ENCODE measurements at regions not wholly inside any gene's neighbourhood (a gene's known extent, or its start where the extent isn't known, plus 50 kb on each side); places are given as distances from the start of the nearest gene placed in this dataset.
A peak's percentile ranks its signal among the peaks of the same experiment; 100 is the strongest.

DNA sequence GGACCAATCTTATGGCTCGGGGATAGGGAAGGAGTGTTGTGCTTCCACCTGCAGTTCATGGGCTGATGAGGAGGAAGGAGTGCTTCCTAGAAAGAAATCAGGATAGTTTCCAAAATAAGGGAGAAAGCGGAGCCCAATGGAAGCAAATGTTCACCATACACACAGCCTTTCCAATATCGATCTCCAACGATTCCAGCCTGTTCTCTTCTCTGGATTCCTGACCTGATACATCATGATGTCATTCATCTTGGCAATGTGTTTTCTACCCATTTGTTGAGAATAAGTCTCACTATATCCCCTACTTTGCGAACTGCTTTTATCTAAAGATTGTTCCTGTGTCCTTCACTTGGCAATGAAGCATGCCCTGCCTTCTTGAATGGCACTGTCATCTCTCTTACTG lies 205.3 kb upstream of the SIX2 start:
- TF ChIP-seq TAF1 (IDR thresholded peaks at IDR 0.05; ENCODE audit: low read depth, low read length) (no peak), PAX5 (IDR thresholded peaks at IDR 0.05; ENCODE audit: insufficient read depth, low read length, severe bottlenecking) (no peak), POLR2A (IDR thresholded peaks at IDR 0.05; ENCODE audit: low read depth, low read length) (no peak), POLR2AphosphoS5 (IDR thresholded peaks at IDR 0.05; ENCODE audit: low read depth, low read length) (no peak), POU2F2 (IDR thresholded peaks at IDR 0.05; ENCODE audit: low read depth, low read length) (no peak), SPI1 (IDR thresholded peaks at IDR 0.05; ENCODE audit: low read depth, low read length) (no peak)
- FAIRE-seq (no peak), DNase-seq (ENCODE audit: insufficient read length, low spot score) (no peak)

DNA sequence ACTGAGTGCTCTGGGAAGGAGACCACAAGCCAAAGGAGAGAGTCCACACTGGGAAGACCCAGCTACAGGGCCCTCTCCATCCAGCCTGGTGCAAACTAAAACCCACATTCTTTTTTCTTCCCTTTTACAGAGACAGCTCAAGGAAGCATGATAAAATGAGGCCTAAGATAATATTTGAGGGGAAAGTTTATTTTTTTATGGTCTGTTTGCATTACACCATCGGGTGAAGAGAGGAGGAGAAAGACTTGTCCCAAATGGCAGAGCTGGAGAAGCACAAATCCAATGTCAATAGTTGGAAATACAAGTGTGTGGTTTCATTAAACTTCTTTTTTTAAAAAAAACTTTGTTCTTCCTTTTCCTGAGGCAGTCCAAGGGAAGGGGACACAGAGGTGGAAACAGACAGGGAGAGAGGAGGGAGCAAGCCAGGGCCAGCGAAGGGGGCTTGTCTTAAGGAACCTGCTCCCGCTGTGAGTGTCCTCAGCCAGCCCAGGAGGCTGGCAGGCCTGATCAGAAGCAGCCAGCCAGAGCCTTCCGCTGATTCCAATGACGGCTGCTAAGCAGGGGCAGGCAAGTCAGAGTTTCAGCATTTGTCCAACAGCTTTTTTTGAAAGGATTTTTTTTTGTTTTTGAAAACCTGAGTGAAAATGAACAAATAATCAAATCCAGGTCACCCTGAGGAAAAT lies 203.8 kb upstream of the SIX2 start:
- DNase-seq (ENCODE audit: insufficient read length, low spot score) (no peak), FAIRE-seq (no peak)
- TF ChIP-seq POU2F2 (IDR thresholded peaks at IDR 0.05; ENCODE audit: low read depth, low read length) (no peak), POLR2AphosphoS5 (IDR thresholded peaks at IDR 0.05; ENCODE audit: low read depth, low read length) (no peak), SPI1 (IDR thresholded peaks at IDR 0.05; ENCODE audit: low read depth, low read length) (no peak), TAF1 (IDR thresholded peaks at IDR 0.05; ENCODE audit: low read depth, low read length) (no peak), POLR2A (IDR thresholded peaks at IDR 0.05; ENCODE audit: low read depth, low read length) (no peak), PAX5 (IDR thresholded peaks at IDR 0.05; ENCODE audit: insufficient read depth, low read length, severe bottlenecking) (no peak)

DNA sequence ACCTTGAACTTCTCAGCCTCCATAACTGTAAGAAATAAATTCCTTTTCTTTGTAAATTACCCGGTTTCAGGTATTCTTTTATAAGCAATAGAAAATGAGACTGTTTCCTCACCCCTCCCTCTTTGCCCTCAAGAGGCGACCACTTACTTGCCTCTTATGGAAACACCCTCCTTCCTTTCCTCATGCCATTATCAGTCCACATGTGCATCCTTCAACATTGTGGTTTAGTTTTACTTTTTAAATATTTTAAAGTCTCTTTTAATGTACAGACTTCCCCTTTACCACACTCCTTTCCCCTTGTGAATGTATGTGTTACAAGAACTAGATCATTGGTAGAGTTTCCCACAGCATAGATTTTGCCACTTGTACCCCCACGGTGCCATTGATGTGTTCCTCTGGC lies 202.4 kb upstream of the SIX2 start:
- TF ChIP-seq POLR2AphosphoS5 (IDR thresholded peaks at IDR 0.05; ENCODE audit: low read depth, low read length) (no peak), POLR2A (IDR thresholded peaks at IDR 0.05; ENCODE audit: low read depth, low read length) (no peak), POU2F2 (IDR thresholded peaks at IDR 0.05; ENCODE audit: low read depth, low read length) (no peak), TAF1 (IDR thresholded peaks at IDR 0.05; ENCODE audit: low read depth, low read length) (no peak), PAX5 (IDR thresholded peaks at IDR 0.05; ENCODE audit: insufficient read depth, low read length, severe bottlenecking) (no peak), SPI1 (IDR thresholded peaks at IDR 0.05; ENCODE audit: low read depth, low read length) (no peak)
- DNase-seq (ENCODE audit: insufficient read length, low spot score) (no peak), FAIRE-seq (no peak)

DNA sequence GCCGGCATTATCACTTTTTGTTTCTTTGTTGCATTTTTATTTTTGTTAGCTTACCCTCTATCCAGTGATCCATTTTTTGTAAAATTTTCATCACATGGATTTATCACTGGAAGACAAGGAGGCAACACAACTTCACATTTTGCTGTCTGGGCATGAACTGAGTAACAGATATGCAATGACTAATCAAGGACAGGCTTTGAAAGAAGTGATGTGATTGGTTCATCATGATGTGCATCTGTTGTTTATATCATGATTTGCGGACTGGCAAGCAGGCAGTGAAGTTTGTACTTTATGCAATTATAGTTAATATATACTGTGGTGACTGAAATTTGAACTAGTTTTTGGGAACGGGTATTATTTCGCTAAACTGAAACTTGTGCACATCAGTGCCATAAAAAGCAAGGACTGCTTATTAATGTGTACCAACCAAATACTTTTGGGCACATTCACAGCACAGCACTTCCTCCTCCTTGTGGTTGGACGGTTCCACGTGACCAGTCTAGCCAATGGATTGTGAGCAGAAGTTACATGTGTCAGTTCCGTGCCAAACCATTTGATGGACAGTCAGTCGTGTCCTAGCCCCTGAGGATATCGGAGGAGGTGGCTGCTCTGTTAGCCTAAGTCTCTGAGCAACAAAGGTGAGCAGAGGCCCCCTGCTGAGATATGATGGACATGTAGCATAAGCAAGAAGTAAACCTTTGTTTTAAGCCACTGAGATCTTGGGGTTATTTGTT lies 201.4 kb upstream of the SIX2 start:
- FAIRE-seq (no peak), DNase-seq (ENCODE audit: insufficient read length, low spot score) (no peak)
- TF ChIP-seq POU2F2 (IDR thresholded peaks at IDR 0.05; ENCODE audit: low read depth, low read length) (no peak), SPI1 (IDR thresholded peaks at IDR 0.05; ENCODE audit: low read depth, low read length) (0 out of 2 replicates have a peak, but pooled peaks have one; percentile 10), TAF1 (IDR thresholded peaks at IDR 0.05; ENCODE audit: low read depth, low read length) (no peak), POLR2AphosphoS5 (IDR thresholded peaks at IDR 0.05; ENCODE audit: low read depth, low read length) (no peak)

DNA sequence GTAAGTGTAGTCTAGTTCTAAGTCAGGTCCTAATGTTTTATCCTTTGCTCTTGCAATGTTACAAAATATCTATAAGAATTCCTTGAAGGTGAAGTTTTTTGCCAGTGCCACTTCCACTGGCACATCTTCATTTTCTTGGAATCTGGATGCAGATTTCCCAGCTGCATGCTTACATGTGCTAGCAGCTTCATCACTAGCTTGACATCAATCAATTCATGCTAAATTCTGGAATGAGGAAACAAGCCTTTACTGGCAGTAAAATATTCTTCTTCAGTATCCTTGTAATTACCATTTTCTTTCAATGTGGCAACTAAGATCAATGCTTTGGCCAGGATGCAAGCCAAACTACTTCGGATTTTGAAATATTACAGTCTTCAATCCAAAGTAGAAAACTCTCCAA lies 200.6 kb upstream of the SIX2 start:
- no peak for TF ChIP-seq PAX5 (IDR thresholded peaks at IDR 0.05; ENCODE audit: insufficient read depth, low read length, severe bottlenecking)
- no peak for TF ChIP-seq SPI1 (IDR thresholded peaks at IDR 0.05; ENCODE audit: low read depth, low read length)
- no peak for TF ChIP-seq POLR2A (IDR thresholded peaks at IDR 0.05; ENCODE audit: low read depth, low read length)
- no peak for TF ChIP-seq POU2F2 (IDR thresholded peaks at IDR 0.05; ENCODE audit: low read depth, low read length)
- no peak for TF ChIP-seq POLR2AphosphoS5 (IDR thresholded peaks at IDR 0.05; ENCODE audit: low read depth, low read length)
- TF ChIP-seq TAF1 (IDR thresholded peaks at IDR 0.05; ENCODE audit: low read depth, low read length), result no peak

DNA sequence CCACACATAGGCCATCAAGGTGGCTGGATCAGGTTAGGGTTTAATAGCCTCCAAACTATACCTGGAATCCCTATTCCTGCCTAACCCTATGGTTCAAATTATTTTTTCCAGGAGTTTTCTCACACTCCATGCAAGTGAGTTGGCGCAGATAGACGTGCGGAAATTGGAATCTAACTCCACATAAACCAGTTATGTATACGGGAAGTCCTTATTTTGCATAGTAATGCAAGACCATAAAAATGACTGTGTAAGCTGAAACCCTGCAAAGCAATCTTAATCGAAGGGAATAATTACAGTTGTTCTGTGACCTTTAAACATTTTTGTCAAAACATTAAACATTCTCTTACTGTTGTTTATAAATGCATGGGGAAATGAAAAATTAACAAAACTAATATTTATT lies 200.1 kb upstream of the SIX2 start:
- no peak for DNase-seq (ENCODE audit: insufficient read length, low spot score)
- TF ChIP-seq POLR2A (IDR thresholded peaks at IDR 0.05; ENCODE audit: low read depth, low read length) (no peak), POU2F2 (IDR thresholded peaks at IDR 0.05; ENCODE audit: low read depth, low read length) (no peak), SPI1 (IDR thresholded peaks at IDR 0.05; ENCODE audit: low read depth, low read length) (no peak)
- no peak for FAIRE-seq

More for the DNA sequence above, 200.6 kb upstream of the SIX2 start:
- no peak for FAIRE-seq
- DNase-seq (ENCODE audit: insufficient read length, low spot score), result no peak

DNA sequence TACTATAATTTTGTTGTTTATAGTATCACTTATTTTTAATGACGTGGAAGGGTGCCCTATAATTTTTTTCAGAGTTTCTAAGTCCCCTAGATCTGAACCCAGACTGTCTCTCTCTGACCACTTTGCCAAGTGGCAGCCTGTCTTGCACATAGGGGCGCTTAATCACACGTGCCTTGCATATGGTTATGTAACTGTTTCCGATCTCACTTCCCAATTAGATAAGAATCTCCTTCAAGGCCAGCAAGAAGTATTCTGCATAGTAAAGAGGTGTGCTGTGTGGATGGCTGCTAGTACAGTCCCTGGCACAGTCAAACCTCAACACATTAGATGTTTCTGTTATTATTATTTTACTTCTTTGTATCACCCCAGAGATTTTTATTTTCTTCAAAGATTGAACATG lies 197.8 kb upstream of the SIX2 start:
- no peak for DNase-seq (ENCODE audit: insufficient read length, low spot score)
- TF ChIP-seq SPI1 (IDR thresholded peaks at IDR 0.05; ENCODE audit: low read depth, low read length) (no peak), PAX5 (IDR thresholded peaks at IDR 0.05; ENCODE audit: insufficient read depth, low read length, severe bottlenecking) (no peak), TAF1 (IDR thresholded peaks at IDR 0.05; ENCODE audit: low read depth, low read length) (no peak), POU2F2 (IDR thresholded peaks at IDR 0.05; ENCODE audit: low read depth, low read length) (no peak), POLR2AphosphoS5 (IDR thresholded peaks at IDR 0.05; ENCODE audit: low read depth, low read length) (no peak)
- no peak for FAIRE-seq

DNA sequence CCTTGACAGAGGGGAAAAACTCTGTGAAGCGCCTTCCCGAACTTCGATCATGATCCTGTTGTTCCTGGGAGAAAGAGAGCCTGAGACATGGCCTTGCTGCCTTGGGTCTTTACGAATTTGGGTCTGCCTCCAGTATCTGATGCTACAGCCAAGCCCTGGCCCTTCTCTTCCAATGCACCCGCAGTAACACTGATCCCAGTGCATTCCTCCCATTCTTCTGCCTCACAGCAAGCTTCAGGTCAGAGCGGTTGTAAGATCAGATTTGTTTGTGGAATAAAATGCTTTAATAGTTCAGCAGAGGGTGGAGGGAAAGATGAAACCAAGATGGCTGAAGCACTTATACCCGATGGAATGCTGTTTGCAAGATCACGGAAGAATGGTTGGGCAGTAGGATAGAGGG lies 196.7 kb upstream of the SIX2 start:
- DNase-seq (ENCODE audit: insufficient read length, low spot score) (no peak), FAIRE-seq (no peak)
- TF ChIP-seq PAX5 (IDR thresholded peaks at IDR 0.05; ENCODE audit: insufficient read depth, low read length, severe bottlenecking) (no peak), POLR2A (IDR thresholded peaks at IDR 0.05; ENCODE audit: low read depth, low read length) (no peak), POLR2AphosphoS5 (IDR thresholded peaks at IDR 0.05; ENCODE audit: low read depth, low read length) (no peak), TAF1 (IDR thresholded peaks at IDR 0.05; ENCODE audit: low read depth, low read length) (no peak), SPI1 (IDR thresholded peaks at IDR 0.05; ENCODE audit: low read depth, low read length) (no peak), POU2F2 (IDR thresholded peaks at IDR 0.05; ENCODE audit: low read depth, low read length) (no peak)

DNA sequence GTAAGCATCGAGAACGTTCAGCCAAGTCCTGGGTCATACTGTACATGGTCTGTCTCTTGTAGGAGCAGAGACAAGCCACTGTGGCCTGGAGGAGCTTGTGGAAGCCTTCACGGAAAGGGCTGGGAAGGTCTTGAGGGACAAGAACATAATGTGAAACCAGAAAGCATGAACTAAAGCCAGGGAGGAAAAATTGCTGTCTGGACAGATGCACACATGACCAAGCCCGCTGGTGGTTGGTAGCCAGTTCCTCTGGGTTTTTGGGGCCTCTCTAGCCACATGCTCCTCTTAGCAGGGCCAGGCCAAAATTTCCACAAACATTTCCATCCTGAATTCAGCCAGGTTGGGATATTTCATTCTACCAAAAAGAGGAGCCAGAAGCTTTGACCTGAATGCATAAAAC lies 196.2 kb upstream of the SIX2 start:
- FAIRE-seq, result no peak
- DNase-seq (ENCODE audit: insufficient read length, low spot score), result no peak
- TF ChIP-seq TAF1 (IDR thresholded peaks at IDR 0.05; ENCODE audit: low read depth, low read length) (no peak), POLR2AphosphoS5 (IDR thresholded peaks at IDR 0.05; ENCODE audit: low read depth, low read length) (no peak), POU2F2 (IDR thresholded peaks at IDR 0.05; ENCODE audit: low read depth, low read length) (no peak), SPI1 (IDR thresholded peaks at IDR 0.05; ENCODE audit: low read depth, low read length) (no peak), POLR2A (IDR thresholded peaks at IDR 0.05; ENCODE audit: low read depth, low read length) (no peak), PAX5 (IDR thresholded peaks at IDR 0.05; ENCODE audit: insufficient read depth, low read length, severe bottlenecking) (no peak)
